GM19328 (cell line): ENCODE measurements at regions not wholly inside any gene's neighbourhood (a gene's known extent, or its start where the extent isn't known, plus 50 kb on each side); places are given as distances from the start of the nearest gene placed in this dataset.

Experiments
- ATAC-seq: cut with Tn5 transposase; IDR thresholded peaks from one replicate; pipeline ENCODE4 v1.9.1; 2021; ENCODE audit warnings: mild to moderate bottlenecking, moderate library complexity; ENCODE audit not compliant: unreplicated experiment

DNA sequence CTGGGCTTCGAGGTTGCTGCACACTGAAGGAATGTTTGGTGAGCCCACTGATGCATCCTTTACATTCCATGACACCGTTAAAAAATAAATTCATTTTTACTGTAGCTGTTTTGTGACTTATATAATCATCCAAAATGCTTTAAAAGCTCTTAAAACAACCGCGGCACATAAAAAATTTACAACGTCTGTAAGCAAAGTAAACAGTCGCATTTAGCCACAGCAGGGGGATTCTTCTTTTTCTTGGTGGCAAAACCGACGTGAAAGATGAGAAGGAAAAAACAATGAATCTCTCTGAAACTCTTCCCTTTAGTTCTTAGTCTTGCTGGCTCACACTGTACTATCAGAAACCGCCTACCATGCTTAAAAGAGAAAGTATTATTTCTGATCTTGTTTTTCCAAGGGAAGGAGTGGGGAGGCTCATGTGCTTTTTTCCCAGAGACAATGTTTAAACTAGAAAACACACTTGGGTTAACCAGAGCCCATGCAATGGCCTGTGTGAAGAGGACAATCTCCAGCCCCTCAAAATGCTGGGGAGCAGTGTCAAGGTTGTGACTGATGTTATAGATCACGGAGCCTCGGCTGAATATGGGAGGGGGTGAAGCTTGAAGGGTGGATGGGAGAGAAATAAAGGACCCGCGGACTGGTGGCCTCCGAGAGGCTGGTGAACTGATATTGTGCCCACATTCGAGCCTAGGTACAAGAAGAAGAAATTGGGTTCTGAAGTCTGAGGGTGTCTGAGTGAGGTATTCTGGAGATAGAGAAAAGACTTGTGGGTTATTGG, 91.1 kb downstream of the IRF8 start:
- no peak for ATAC-seq

- ATAC-seq: no peak
Measured at GRCh38 chr16:85990861-85991301, 91.9 kb downstream of the IRF8 start.

- no peak for ATAC-seq
Measured at GRCh38 chr16:85991425-85991824, 92.5 kb downstream of the IRF8 start.

GRCh38 chr16:85991856-85992255, 92.9 kb downstream of the IRF8 start:
- no peak for ATAC-seq

GRCh38 chr16:85992359-85992758, 93.4 kb downstream of the IRF8 start:
- no peak for ATAC-seq

GRCh38 chr16:85992779-85993178, 93.8 kb downstream of the IRF8 start:
- no peak for ATAC-seq

- ATAC-seq: no peak
Measured at GRCh38 chr16:85994492-85995490, 95.8 kb downstream of the IRF8 start.

- ATAC-seq: no peak
Measured at GRCh38 chr16:85995541-85996423, 96.8 kb downstream of the IRF8 start.

GRCh38 chr16:85996843-85997242, 97.9 kb downstream of the IRF8 start:
- ATAC-seq: no peak

DNA sequence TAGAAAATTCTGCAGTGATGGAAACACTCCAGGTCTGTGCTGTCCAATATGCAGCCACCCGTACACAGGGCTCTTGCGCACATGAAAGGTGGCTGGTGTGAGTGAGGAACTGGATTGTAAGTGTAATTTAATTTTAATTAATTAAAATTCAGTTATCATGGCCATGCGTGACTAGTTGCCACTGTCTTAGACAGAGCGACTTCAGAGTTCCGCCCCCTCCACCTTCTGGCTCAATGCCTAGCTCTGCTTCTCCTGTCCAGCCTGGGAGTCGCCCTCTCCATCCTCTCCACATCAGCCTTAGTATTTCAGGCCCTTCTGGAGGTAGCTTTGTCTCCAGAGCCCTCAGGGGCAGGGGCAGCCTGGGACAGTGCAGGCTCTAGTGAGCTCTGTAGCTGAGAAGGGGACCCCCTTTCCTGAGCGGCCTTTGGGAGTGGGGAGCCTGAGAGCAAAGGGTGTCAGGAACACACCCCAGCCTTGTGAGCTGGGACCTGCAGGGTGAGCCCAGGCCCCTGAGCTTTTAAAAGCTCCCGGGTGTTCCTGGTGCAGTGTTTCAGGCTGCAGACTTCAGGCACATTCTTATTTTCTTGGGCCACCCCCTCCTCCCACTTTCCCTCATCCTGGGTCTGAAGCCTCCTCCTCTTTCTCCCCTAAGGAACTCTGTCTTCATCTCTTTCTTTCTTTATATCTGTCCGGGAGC, 99.4 kb downstream of the IRF8 start:
- ATAC-seq: no peak

GRCh38 chr16:85998868-85999729, 100.1 kb downstream of the IRF8 start:
- no peak for ATAC-seq

- no peak for ATAC-seq
Measured at GRCh38 chr16:85999778-86000177, 100.8 kb downstream of the IRF8 start.

GRCh38 chr16:86002178-86002900, 103.4 kb downstream of the IRF8 start:
- peak; percentile 75 for ATAC-seq

- ATAC-seq: no peak
Measured at GRCh38 chr16:86007524-86007923, 108.6 kb downstream of the IRF8 start.

- no peak for ATAC-seq
Measured at GRCh38 chr16:86010680-86011141, 111.7 kb downstream of the IRF8 start.

GRCh38 chr16:86011532-86011931, 112.6 kb downstream of the IRF8 start:
- no peak for ATAC-seq

DNA sequence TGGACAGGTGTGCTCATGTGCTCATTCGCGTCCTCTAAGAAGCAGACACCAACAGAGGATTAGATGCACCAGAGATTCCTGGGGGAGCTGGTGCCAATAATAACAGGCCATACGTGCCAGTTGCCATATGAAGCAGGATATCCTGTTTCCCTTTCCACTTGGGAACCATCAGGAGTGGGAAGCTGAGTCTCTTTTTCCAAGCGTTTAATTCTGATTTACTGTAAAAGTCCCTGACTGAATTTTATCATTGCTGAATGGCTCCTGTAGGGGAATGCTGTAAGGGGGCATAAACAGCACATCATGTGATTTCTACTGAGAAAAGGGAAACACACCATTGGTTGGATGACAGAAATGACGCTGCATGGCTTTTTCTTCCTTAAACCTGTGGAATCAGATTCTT, 113.3 kb downstream of the IRF8 start:
- ATAC-seq: no peak

DNA sequence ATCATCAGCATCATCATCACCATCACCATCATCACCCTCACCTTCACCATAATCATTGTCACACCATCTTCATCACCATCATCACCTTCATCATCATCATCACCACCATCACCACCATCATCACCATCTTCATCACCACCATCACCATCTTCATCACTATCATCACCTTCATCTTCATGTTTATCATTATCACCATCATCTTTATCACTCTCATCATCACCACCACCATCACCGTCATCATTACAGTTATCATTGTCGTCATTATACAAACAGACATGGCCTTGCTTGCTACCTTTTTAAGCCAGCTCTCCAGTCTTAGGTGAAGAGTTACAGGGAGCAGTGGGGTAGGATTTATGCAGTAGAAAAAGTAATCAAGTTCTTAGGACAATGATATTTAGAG, 114.9 kb downstream of the IRF8 start:
- no peak for ATAC-seq
